ENCODE measurements at regions not wholly inside any gene's neighbourhood (a gene's known extent, or its start where the extent isn't known, plus 50 kb on each side); places are given as distances from the start of the nearest gene placed in this dataset.
"Not testable (repeated sequence)": the region's sequence is repeated elsewhere in the genome, so short reads cannot be mapped to it uniquely, and the experiment has no call there.

DNA sequence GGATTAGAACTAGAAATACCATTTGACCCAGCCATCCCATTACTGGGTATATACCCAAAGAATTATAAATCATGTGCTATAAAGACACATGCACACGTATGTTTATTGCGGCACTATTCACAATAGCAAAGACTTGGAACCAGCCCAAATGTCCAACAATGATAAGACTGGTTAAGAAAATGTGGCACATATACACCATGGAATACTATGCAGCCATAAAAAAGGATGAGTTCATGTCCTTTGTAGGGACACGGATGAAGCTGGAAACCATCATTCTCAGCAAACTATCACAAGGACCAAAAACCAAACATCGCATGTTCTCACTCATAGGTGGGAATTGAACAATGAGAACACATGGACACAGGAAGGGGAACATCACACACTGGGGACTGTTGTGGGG lies 63.3 kb upstream of the NIPBL start:
- not testable (repeated sequence) for H3K27me3 ChIP-seq (ENCODE audit: control insufficient read depth in 3 of 3, insufficient read depth in 3 of 3, low read length in 3 of 3); H3K9ac ChIP-seq (ENCODE audit: low read depth in 1 of 3, low read length in 3 of 3); H3K27ac ChIP-seq (ENCODE audit: low read depth, low read length); H3K4me1 ChIP-seq (ENCODE audit: control insufficient read depth in 3 of 3, insufficient read depth in 3 of 3, low read length in 3 of 3); H3K9me3 ChIP-seq (ENCODE audit: control insufficient read depth in 3 of 3, low read length in 3 of 3); H3K36me3 ChIP-seq (ENCODE audit: control insufficient read depth in 3 of 3, insufficient read depth in 3 of 3, low read length in 3 of 3); H3K4me3 ChIP-seq (ENCODE audit: low read length in 3 of 3)

DNA sequence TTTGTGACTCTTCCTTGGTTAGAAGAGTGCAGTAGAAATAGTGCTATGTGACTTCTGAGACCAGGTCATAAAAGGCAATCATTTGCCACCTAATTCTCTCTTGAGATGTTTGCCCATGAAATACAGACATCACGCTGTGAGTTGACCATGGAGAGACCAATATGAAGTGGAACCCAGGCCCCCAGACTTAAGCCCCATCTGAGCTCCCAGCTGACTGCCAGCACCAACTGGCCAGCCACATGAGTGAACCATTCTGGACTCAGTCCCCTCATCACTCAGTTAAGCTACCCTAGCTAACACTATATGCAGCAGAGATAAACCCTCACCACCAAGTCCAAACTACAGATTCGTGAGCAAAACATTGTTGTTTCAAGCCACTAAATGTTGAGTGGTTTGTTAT lies 60.7 kb upstream of the NIPBL start:
- Histone ChIP-seq H3K4me3 (ENCODE audit: low read length in 3 of 3) (no peak overlapping the region), H3K4me1 (ENCODE audit: control insufficient read depth in 3 of 3, insufficient read depth in 3 of 3, low read length in 3 of 3) (no peaks in the 10 kb centered on the region), H3K27ac (ENCODE audit: low read depth, low read length) (no peak overlapping the region), H3K36me3 (ENCODE audit: control insufficient read depth in 3 of 3, insufficient read depth in 3 of 3, low read length in 3 of 3) (no peaks in the 10 kb centered on the region), H3K9ac (ENCODE audit: low read depth in 1 of 3, low read length in 3 of 3) (no peak overlapping the region), H3K9me3 (ENCODE audit: control insufficient read depth in 3 of 3, low read length in 3 of 3) (no peaks in the 10 kb centered on the region), H3K27me3 (ENCODE audit: control insufficient read depth in 3 of 3, insufficient read depth in 3 of 3, low read length in 3 of 3) (no peaks in the 10 kb centered on the region)

DNA sequence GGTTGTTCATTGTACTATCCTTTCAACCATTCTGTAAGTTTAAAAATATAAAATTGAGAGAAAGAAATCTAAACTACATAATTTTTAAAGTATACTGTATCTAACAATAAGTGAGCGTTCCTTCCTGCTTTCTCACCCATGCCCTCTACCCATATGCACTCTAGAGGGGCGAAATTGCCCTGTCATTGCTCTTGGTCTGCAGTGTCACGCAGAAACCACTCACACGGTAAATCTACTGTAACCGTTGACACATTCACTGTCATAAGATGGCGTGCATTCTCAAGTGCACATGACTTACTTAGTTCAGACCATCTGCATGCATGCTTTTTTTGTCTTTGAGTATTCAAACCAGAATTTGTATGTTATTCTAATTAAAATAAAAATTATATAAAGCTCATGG lies 55.7 kb upstream of the NIPBL start:
- Histone ChIP-seq H3K27ac (ENCODE audit: low read depth, low read length) (no peak overlapping the region), H3K9me3 (ENCODE audit: control insufficient read depth in 3 of 3, low read length in 3 of 3) (no peaks in the 10 kb centered on the region), H3K36me3 (ENCODE audit: control insufficient read depth in 3 of 3, insufficient read depth in 3 of 3, low read length in 3 of 3) (no peaks in the 10 kb centered on the region), H3K27me3 (ENCODE audit: control insufficient read depth in 3 of 3, insufficient read depth in 3 of 3, low read length in 3 of 3) (no peaks in the 10 kb centered on the region), H3K4me1 (ENCODE audit: control insufficient read depth in 3 of 3, insufficient read depth in 3 of 3, low read length in 3 of 3) (no peaks in the 10 kb centered on the region), H3K9ac (ENCODE audit: low read depth in 1 of 3, low read length in 3 of 3) (no peak overlapping the region), H3K4me3 (ENCODE audit: low read length in 3 of 3) (no peak overlapping the region)

DNA sequence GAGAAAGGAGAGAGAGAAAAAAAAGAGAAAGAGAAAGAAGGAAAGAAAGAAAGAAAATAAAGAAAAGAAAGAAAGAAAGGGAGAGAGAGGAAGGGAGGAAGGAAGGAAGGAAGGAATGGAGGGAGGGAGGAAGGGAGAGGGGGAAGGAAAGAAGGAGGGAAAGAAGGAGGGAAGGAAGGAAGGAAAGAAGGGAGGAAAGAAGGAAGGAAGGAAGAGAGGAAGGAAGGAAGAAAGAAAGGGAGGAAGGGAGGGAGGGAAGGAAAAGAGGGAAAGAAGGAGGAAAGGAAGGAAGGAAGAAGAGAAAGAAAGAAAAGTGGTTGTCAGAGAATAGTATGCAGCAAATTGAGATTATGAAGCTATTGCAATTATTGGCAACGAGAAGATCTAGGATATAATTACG lies 49.9 kb upstream of the NIPBL start:
- Histone ChIP-seq H3K4me3 (ENCODE audit: low read length in 3 of 3) (no peak overlapping the region), H3K27me3 (ENCODE audit: control insufficient read depth in 3 of 3, insufficient read depth in 3 of 3, low read length in 3 of 3) (no peaks in the 10 kb centered on the region), H3K9ac (ENCODE audit: low read depth in 1 of 3, low read length in 3 of 3) (no peak overlapping the region), H3K4me1 (ENCODE audit: control insufficient read depth in 3 of 3, insufficient read depth in 3 of 3, low read length in 3 of 3) (no peaks in the 10 kb centered on the region), H3K27ac (ENCODE audit: low read depth, low read length) (no peak overlapping the region), H3K36me3 (ENCODE audit: control insufficient read depth in 3 of 3, insufficient read depth in 3 of 3, low read length in 3 of 3) (no peaks in the 10 kb centered on the region), H3K9me3 (ENCODE audit: control insufficient read depth in 3 of 3, low read length in 3 of 3) (no peaks in the 10 kb centered on the region)
